ENCODE measurements at regions not wholly inside any gene's neighbourhood (a gene's known extent, or its start where the extent isn't known, plus 50 kb on each side); places are given as distances from the start of the nearest gene placed in this dataset.
"Not testable (repeated sequence)": the region's sequence is repeated elsewhere in the genome, so short reads cannot be mapped to it uniquely, and the experiment has no call there.

- WGBS, 2 donors = 70 to 75% methylated on average over 16 of the region's 16 CpGs
- Histone ChIP-seq H3K9me3 (ENCODE audit: control insufficient read depth, low read length) (peaks cover 1% of the 10 kb centered on the region), H3K4me1 (ENCODE audit: control insufficient read depth in 1 of 2, insufficient read depth in 2 of 2, low read length in 2 of 2) (no peaks in the 10 kb centered on the region), H3K36me3 (ENCODE audit: control insufficient read depth in 1 of 2, insufficient read depth in 2 of 2, low read length in 1 of 2) (no peaks in the 10 kb centered on the region), H3K27ac (ENCODE audit: low read depth in 1 of 2, low read length in 2 of 2) (no peak overlapping the region), H3K27me3 (ENCODE audit: control insufficient read depth in 1 of 2, insufficient read depth in 2 of 2, low read length in 1 of 2) (no peaks in the 10 kb centered on the region), H3K4me3 (ENCODE audit: low read length in 2 of 2) (no peak overlapping the region)
- ATAC-seq (ENCODE audit: low FRiP score) (no peak), DNase-seq (no peak)
- intact Hi-C loops (cut with DNase I) = no loop called here
Measured at GRCh38 chr20:29302979-29303644, 1954.4 kb upstream of the DEFB115 start.

- no peak for DNase-seq
- ATAC-seq (ENCODE audit: low FRiP score) = no peak
- 43 to 65% methylated on average over 21 of the region's 21 CpGs for WGBS, 2 donors
Measured at GRCh38 chr20:29306390-29307072, 1950.9 kb upstream of the DEFB115 start.

GRCh38 chr20:29307484-29307883 lies 1950.0 kb upstream of the DEFB115 start:
- intact Hi-C loops (cut with DNase I); H3K4me1 ChIP-seq (ENCODE audit: control insufficient read depth in 1 of 2, insufficient read depth in 2 of 2, low read length in 2 of 2); H3K4me3 ChIP-seq (ENCODE audit: low read length in 2 of 2); H3K27ac ChIP-seq (ENCODE audit: low read depth in 1 of 2, low read length in 2 of 2); H3K9me3 ChIP-seq (ENCODE audit: control insufficient read depth, low read length); DNase-seq; ATAC-seq (ENCODE audit: low FRiP score); H3K27me3 ChIP-seq (ENCODE audit: control insufficient read depth in 1 of 2, insufficient read depth in 2 of 2, low read length in 1 of 2); H3K36me3 ChIP-seq (ENCODE audit: control insufficient read depth in 1 of 2, insufficient read depth in 2 of 2, low read length in 1 of 2): not testable (repeated sequence)
- 78 to 86% methylated on average over 12 to 13 of the region's 17 CpGs for WGBS, 2 donors

More at GRCh38 chr20:29306390-29307072, 1950.9 kb upstream of the DEFB115 start:
- Histone ChIP-seq H3K27ac (ENCODE audit: low read depth in 1 of 2, low read length in 2 of 2) (no peak overlapping the region), H3K4me1 (ENCODE audit: control insufficient read depth in 1 of 2, insufficient read depth in 2 of 2, low read length in 2 of 2) (no peaks in the 10 kb centered on the region), H3K9me3 (ENCODE audit: control insufficient read depth, low read length) (no peaks in the 10 kb centered on the region), H3K27me3 (ENCODE audit: control insufficient read depth in 1 of 2, insufficient read depth in 2 of 2, low read length in 1 of 2) (no peaks in the 10 kb centered on the region), H3K36me3 (ENCODE audit: control insufficient read depth in 1 of 2, insufficient read depth in 2 of 2, low read length in 1 of 2) (no peaks in the 10 kb centered on the region), H3K4me3 (ENCODE audit: low read length in 2 of 2) (no peak overlapping the region)
- intact Hi-C loops (cut with DNase I) = no loop called here

GRCh38 chr20:29308956-29309355 lies 1948.5 kb upstream of the DEFB115 start:
- H3K36me3 ChIP-seq (ENCODE audit: control insufficient read depth in 1 of 2, insufficient read depth in 2 of 2, low read length in 1 of 2); H3K27ac ChIP-seq (ENCODE audit: low read depth in 1 of 2, low read length in 2 of 2); H3K9me3 ChIP-seq (ENCODE audit: control insufficient read depth, low read length); DNase-seq; intact Hi-C loops (cut with DNase I); H3K27me3 ChIP-seq (ENCODE audit: control insufficient read depth in 1 of 2, insufficient read depth in 2 of 2, low read length in 1 of 2); H3K4me1 ChIP-seq (ENCODE audit: control insufficient read depth in 1 of 2, insufficient read depth in 2 of 2, low read length in 2 of 2); H3K4me3 ChIP-seq (ENCODE audit: low read length in 2 of 2); ATAC-seq (ENCODE audit: low FRiP score): not testable (repeated sequence)

- intact Hi-C loops (cut with DNase I); H3K36me3 ChIP-seq (ENCODE audit: control insufficient read depth in 1 of 2, insufficient read depth in 2 of 2, low read length in 1 of 2); H3K9me3 ChIP-seq (ENCODE audit: control insufficient read depth, low read length); H3K4me3 ChIP-seq (ENCODE audit: low read length in 2 of 2); H3K27me3 ChIP-seq (ENCODE audit: control insufficient read depth in 1 of 2, insufficient read depth in 2 of 2, low read length in 1 of 2); H3K27ac ChIP-seq (ENCODE audit: low read depth in 1 of 2, low read length in 2 of 2); H3K4me1 ChIP-seq (ENCODE audit: control insufficient read depth in 1 of 2, insufficient read depth in 2 of 2, low read length in 2 of 2); ATAC-seq (ENCODE audit: low FRiP score); DNase-seq: not testable (repeated sequence)
- WGBS, 2 donors = 78% methylated on average over 17 of the region's 17 CpGs
Measured at GRCh38 chr20:29309481-29309880, 1948.0 kb upstream of the DEFB115 start.

GRCh38 chr20:29311046-29311445 lies 1946.4 kb upstream of the DEFB115 start:
- intact Hi-C loops (cut with DNase I); H3K36me3 ChIP-seq (ENCODE audit: control insufficient read depth in 1 of 2, insufficient read depth in 2 of 2, low read length in 1 of 2); H3K27ac ChIP-seq (ENCODE audit: low read depth in 1 of 2, low read length in 2 of 2); H3K4me1 ChIP-seq (ENCODE audit: control insufficient read depth in 1 of 2, insufficient read depth in 2 of 2, low read length in 2 of 2); H3K4me3 ChIP-seq (ENCODE audit: low read length in 2 of 2); H3K9me3 ChIP-seq (ENCODE audit: control insufficient read depth, low read length); H3K27me3 ChIP-seq (ENCODE audit: control insufficient read depth in 1 of 2, insufficient read depth in 2 of 2, low read length in 1 of 2); ATAC-seq (ENCODE audit: low FRiP score); DNase-seq: not testable (repeated sequence)
- WGBS, 2 donors = 53 to 79% methylated on average over 16 of the region's 16 CpGs

GRCh38 chr20:29312679-29313078 lies 1944.8 kb upstream of the DEFB115 start:
- intact Hi-C loops (cut with DNase I); H3K27me3 ChIP-seq (ENCODE audit: control insufficient read depth in 1 of 2, insufficient read depth in 2 of 2, low read length in 1 of 2); H3K27ac ChIP-seq (ENCODE audit: low read depth in 1 of 2, low read length in 2 of 2); H3K36me3 ChIP-seq (ENCODE audit: control insufficient read depth in 1 of 2, insufficient read depth in 2 of 2, low read length in 1 of 2); H3K4me3 ChIP-seq (ENCODE audit: low read length in 2 of 2); H3K9me3 ChIP-seq (ENCODE audit: control insufficient read depth, low read length); H3K4me1 ChIP-seq (ENCODE audit: control insufficient read depth in 1 of 2, insufficient read depth in 2 of 2, low read length in 2 of 2); ATAC-seq (ENCODE audit: low FRiP score); DNase-seq: not testable (repeated sequence)
- 54 to 61% methylated on average over 8 of the region's 8 CpGs for WGBS, 2 donors

- 69 to 79% methylated on average over 18 of the region's 18 CpGs for WGBS, 2 donors
- H3K27me3 ChIP-seq (ENCODE audit: control insufficient read depth in 1 of 2, insufficient read depth in 2 of 2, low read length in 1 of 2) = no peaks in the 10 kb centered on the region
Measured at GRCh38 chr20:29313481-29313880, 1944.0 kb upstream of the DEFB115 start.

GRCh38 chr20:29314294-29314693 lies 1943.2 kb upstream of the DEFB115 start:
- intact Hi-C loops (cut with DNase I) = no loop called here
- no peak overlapping the region for H3K27ac ChIP-seq (ENCODE audit: low read depth in 1 of 2, low read length in 2 of 2)
- whole genome bisulfite sequencing, 2 donors = 79 to 84% methylated on average over 6 of the region's 6 CpGs
- H3K4me3 ChIP-seq (ENCODE audit: low read length in 2 of 2) = no peak overlapping the region
- peaks cover 4% of the 10 kb centered on the region for H3K9me3 ChIP-seq (ENCODE audit: control insufficient read depth, low read length)
- no peaks in the 10 kb centered on the region for H3K27me3 ChIP-seq (ENCODE audit: control insufficient read depth in 1 of 2, insufficient read depth in 2 of 2, low read length in 1 of 2)
- no peaks in the 10 kb centered on the region for H3K36me3 ChIP-seq (ENCODE audit: control insufficient read depth in 1 of 2, insufficient read depth in 2 of 2, low read length in 1 of 2)
- no peaks in the 10 kb centered on the region for H3K4me1 ChIP-seq (ENCODE audit: control insufficient read depth in 1 of 2, insufficient read depth in 2 of 2, low read length in 2 of 2)
- DNase-seq (no peak), ATAC-seq (ENCODE audit: low FRiP score) (no peak)

More at GRCh38 chr20:29313481-29313880, 1944.0 kb upstream of the DEFB115 start:
- Histone ChIP-seq H3K36me3 (ENCODE audit: control insufficient read depth in 1 of 2, insufficient read depth in 2 of 2, low read length in 1 of 2) (no peaks in the 10 kb centered on the region), H3K4me3 (ENCODE audit: low read length in 2 of 2) (no peak overlapping the region), H3K4me1 (ENCODE audit: control insufficient read depth in 1 of 2, insufficient read depth in 2 of 2, low read length in 2 of 2) (no peaks in the 10 kb centered on the region), H3K27ac (ENCODE audit: low read depth in 1 of 2, low read length in 2 of 2) (no peak overlapping the region), H3K9me3 (ENCODE audit: control insufficient read depth, low read length) (no peaks in the 10 kb centered on the region)
- no peak for DNase-seq
- no peak for ATAC-seq (ENCODE audit: low FRiP score)
- intact Hi-C loops (cut with DNase I) = no loop called here

Data from aorta (tissue), 5 donors.